Ectodermal cell (in vitro differentiated cells): ENCODE measurements at regions not wholly inside any gene's neighbourhood (a gene's known extent, or its start where the extent isn't known, plus 50 kb on each side); places are given as distances from the start of the nearest gene placed in this dataset.
"Not testable (repeated sequence)": the region's sequence is repeated elsewhere in the genome, so short reads cannot be mapped to it uniquely, and the experiment has no call there.

Experiments
- H3K27ac ChIP-seq: 2 replicates; pipeline ENCODE4 v1.7.0; 2013; ENCODE audit warnings: mild to moderate bottlenecking, low read depth, low read length; ENCODE audit not compliant: insufficient read depth, poor library complexity, severe bottlenecking
- H3K27me3 ChIP-seq: 2 replicates; pipeline ENCODE4 v1.7.0; 2013; ENCODE audit warnings: mild to moderate bottlenecking, low read length; ENCODE audit not compliant: insufficient read depth, control insufficient read depth, poor library complexity, severe bottlenecking
- H3K36me3 ChIP-seq: one replicate; pipeline ENCODE4 v1.7.0; 2013; ENCODE audit warnings: low read length; ENCODE audit not compliant: control insufficient read depth, insufficient read depth
- H3K4me1 ChIP-seq: one replicate; pipeline ENCODE4 v1.7.0; 2013; ENCODE audit warnings: low read length; ENCODE audit not compliant: control insufficient read depth, insufficient read depth
- H3K4me3 ChIP-seq: 2 replicates; pipeline ENCODE4 v1.7.0; 2013; ENCODE audit warnings: low read depth, low read length, control low read depth; ENCODE audit not compliant: insufficient read depth
- H3K9me3 ChIP-seq: 2 replicates; pipeline ENCODE4 v1.7.0; 2013; ENCODE audit warnings: mild to moderate bottlenecking, low read length, moderate library complexity; ENCODE audit not compliant: control insufficient read depth
- WGBS, 2 experiments: methylation state at CpG; one replicate each; pipeline ENCODE4 v1.1.7; 2013; ENCODE audit warnings: missing lambda C conversion rate in 2 of 2; 5-methylcytosine and 5-hydroxymethylcytosine counted together

DNA sequence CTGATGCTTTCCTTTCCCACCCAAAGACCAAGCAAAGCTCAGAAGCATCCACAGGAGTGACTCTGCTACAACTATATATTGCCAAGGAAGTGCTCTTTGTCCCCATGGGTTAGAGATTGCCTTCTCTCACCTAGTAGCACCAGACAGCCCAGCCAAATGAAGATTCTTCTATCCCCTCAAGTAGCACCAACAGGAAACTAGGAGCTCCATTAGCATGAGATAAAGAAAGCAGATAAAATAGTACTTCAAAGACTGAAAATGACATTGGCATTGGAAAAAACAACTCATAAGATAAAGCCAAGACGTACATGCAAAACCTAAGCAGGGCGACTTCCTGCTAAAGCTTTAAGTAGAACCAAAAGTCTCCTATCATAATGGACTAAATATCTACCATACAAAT is 871.5 kb downstream of the AMY1C start:
- Histone ChIP-seq H3K36me3 (no peaks in the 10 kb centered on the region), H3K4me1 (no peaks in the 10 kb centered on the region), H3K27ac (no peak overlapping the region), H3K9me3 (peaks cover 3% of the 10 kb centered on the region), H3K27me3 (no peaks in the 10 kb centered on the region), H3K4me3 (no peak overlapping the region)
- WGBS, 2 experiments: 79 to 91% methylated on average over 2 of the region's 2 CpGs

DNA sequence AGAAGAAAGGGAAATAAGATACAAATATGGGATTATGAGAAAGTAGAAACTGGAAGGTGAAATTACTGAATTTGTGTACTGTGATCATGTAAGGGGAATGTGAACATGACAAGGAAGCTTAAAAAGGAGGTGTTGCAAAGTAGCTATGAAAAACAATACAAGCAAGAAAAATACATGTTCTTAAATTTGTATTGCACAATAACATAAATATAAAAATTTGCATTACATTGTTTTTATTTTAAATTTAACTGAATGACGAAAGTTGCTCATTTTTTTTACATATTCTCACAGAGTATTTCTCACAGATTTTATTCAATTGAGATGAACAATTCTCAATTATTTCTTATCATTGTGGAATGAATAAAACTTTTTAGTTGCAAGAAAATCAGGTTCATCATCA is 874.8 kb downstream of the AMY1C start:
- H3K9me3 ChIP-seq: no peaks in the 10 kb centered on the region
- no peak overlapping the region for H3K27ac ChIP-seq
- no peak overlapping the region for H3K4me3 ChIP-seq
- no peaks in the 10 kb centered on the region for H3K4me1 ChIP-seq
- no peaks in the 10 kb centered on the region for H3K36me3 ChIP-seq
- H3K27me3 ChIP-seq: no peaks in the 10 kb centered on the region
- WGBS, 2 experiments: no CpG with 5 or more reads among the region's 1 CpG

DNA sequence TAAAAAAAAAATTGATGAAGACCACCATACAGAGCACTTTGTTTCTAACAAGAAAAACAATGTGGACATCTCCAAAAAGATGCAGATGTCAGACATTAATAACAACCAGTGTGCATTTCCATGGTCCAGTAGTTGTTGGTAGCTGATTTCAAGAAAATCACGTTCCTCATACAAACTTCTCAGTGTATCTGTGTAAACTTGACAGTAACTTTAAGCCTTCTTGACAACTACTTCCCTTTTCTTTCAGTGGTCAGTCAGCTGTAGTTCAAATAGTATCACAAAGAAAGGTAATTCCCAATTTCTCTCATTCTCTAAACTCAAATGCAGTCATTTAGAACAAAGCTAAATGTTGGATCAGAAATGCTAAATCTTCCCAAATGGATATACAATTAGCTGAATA is 879.9 kb downstream of the AMY1C start:
- no peaks in the 10 kb centered on the region for H3K4me1 ChIP-seq
- H3K27ac ChIP-seq: no peak overlapping the region
- H3K36me3 ChIP-seq: no peaks in the 10 kb centered on the region
- no peak overlapping the region for H3K4me3 ChIP-seq
- 100% methylated on average over 1 of the region's 1 CpG for WGBS, 2 experiments
- H3K27me3 ChIP-seq: no peaks in the 10 kb centered on the region
- H3K9me3 ChIP-seq: no peaks in the 10 kb centered on the region

DNA sequence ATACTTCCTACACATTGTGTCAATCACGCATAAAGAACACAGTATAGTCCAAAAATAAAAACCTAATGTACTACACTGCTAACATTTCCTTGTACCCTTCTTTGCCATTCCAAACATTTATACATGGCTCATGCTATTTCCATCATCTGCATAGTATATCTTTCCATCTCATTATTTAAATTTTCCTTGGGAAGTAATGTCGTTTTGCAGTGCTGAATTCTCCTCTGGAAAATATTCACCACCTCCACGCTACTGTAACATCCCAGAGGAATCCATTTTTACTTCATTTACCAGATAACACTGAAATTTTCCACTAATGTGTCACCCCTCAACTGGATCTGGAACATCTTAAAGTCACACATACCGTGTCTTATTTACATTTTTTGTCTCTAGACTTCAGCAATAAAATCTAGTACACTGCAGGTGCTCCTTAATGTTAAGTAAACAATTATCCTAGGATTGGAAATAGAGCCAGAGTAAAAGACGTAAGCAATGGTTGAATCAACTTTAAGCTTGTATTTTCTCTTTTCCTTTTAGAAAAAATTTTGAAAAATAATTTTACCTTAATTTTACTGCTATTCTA is 881.0 kb downstream of the AMY1C start:
- 87 to 90% methylated on average over 4 to 5 of the region's 5 CpGs for WGBS, 2 experiments
- H3K36me3 ChIP-seq: no peaks in the 10 kb centered on the region
- no peak overlapping the region for H3K27ac ChIP-seq
- no peaks in the 10 kb centered on the region for H3K9me3 ChIP-seq
- no peak overlapping the region for H3K4me3 ChIP-seq
- H3K27me3 ChIP-seq: no peaks in the 10 kb centered on the region
- no peaks in the 10 kb centered on the region for H3K4me1 ChIP-seq

DNA sequence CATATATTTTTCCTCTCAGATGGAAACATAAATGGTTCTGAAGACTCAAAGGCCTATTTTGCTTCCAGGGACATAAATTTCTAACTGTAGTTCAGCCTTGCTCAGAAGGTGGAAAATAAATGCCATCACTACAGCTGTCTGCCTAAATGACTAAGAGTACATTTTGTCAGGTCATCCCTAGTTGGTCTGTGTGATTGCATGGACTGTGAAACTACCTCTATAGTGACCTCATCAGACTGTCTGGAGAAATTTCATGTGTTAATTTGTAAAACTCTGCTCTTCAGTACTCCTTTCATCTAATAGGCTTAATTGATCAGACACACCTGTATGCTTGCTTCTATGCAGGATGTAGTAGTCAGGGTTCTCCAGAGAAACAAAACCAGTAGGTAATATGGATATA is 886.9 kb downstream of the AMY1C start:
- Histone ChIP-seq H3K36me3 (no peaks in the 10 kb centered on the region), H3K4me3 (no peak overlapping the region), H3K4me1 (no peaks in the 10 kb centered on the region), H3K9me3 (no peaks in the 10 kb centered on the region), H3K27me3 (no peaks in the 10 kb centered on the region), H3K27ac (no peak overlapping the region)

DNA sequence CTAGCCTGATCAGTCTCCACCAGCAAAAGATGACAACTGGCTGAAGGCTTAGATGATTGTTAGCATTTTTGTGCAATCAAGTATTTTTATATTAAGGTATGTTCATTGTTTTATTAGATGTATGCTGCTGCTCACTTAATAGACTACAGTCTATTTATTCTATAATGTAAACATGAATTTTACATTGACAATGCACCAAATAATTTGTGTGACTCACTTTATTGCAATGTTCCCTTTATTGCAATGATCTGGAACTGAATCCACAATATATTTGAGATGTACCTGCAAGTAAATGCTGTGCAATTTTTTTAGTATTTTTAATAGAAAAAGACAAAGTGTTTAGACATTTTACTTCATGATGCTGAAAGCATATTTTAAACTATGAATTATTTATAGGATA is 896.5 kb downstream of the AMY1C start:
- H3K27ac ChIP-seq: no peak overlapping the region
- peaks cover 4% of the 10 kb centered on the region for H3K4me1 ChIP-seq
- H3K4me3 ChIP-seq: no peak overlapping the region
- H3K9me3 ChIP-seq: no peaks in the 10 kb centered on the region
- H3K36me3 ChIP-seq: no peaks in the 10 kb centered on the region
- H3K27me3 ChIP-seq: no peaks in the 10 kb centered on the region

DNA sequence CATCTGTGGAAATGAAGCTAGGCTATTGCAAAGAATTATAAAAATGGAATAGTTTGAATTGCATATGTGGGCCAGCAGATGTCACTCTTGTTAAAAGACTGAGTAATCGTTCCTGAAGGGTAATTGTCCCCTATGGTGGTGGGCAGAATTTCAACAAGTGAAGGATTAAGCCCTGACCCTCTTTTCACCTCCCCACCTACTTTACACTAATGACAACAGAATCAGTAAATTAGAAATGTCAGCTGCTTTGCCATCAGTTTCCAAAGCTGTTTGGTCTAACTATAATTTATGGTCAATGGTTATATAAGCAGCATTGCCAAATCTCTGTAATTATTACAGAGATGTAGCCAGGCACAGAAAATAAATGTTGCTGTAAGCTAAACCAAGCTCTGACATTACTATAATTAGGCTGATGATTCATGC is 898.6 kb downstream of the AMY1C start:
- 18 to 35% methylated on average over 1 of the region's 1 CpG for WGBS, 2 experiments
- no peak overlapping the region for H3K4me3 ChIP-seq
- no peaks in the 10 kb centered on the region for H3K9me3 ChIP-seq
- peaks cover 4% of the 10 kb centered on the region for H3K4me1 ChIP-seq
- H3K27ac ChIP-seq: no peak overlapping the region
- H3K27me3 ChIP-seq: no peaks in the 10 kb centered on the region
- H3K36me3 ChIP-seq: no peaks in the 10 kb centered on the region

DNA sequence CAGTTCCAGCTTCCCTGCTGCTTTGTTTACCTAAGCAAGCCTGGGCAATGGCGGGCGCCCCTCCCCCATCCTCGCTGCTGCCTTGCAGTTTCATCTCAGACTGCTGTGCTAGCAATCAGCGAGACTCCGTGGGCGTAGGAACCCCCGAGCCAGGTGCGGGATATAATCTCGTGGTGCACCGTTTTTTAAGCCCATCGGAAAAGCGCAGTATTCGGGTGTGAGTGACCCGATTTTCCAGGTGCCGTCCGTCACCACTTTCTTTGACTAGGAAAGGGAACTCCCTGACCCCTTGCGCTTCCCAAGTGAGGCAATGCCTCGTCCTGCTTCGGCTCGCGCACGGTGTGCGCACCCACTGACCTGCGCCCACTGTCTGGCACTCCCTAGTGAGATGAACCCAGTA is 914.7 kb downstream of the AMY1C start:
- not testable (repeated sequence) for H3K27me3 ChIP-seq, H3K4me1 ChIP-seq, H3K4me3 ChIP-seq, H3K36me3 ChIP-seq, H3K9me3 ChIP-seq, H3K27ac ChIP-seq
- 76 to 83% methylated on average over 24 of the region's 24 CpGs for WGBS, 2 experiments

DNA sequence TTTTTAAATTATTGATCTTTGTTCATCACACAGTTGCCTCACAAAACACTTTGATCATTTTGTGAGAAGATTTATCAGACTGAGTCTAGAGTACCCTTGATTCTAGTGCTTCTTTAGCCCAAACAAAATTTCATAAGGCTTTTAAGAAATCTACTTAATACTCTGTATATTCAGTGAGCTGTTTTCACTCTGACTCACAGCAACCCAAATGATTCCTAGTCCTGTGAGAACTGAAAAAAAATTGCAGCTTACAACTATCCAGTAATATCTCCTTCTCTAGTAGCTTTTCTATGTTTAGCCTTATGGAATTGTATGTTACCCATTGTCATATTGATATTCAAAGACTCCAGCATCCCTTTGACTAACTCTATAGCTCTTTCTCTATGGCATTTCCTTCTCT is 915.6 kb downstream of the AMY1C start:
- Histone ChIP-seq H3K27ac (no peak overlapping the region), H3K36me3 (no peaks in the 10 kb centered on the region), H3K9me3 (no peaks in the 10 kb centered on the region), H3K4me1 (no peaks in the 10 kb centered on the region), H3K27me3 (no peaks in the 10 kb centered on the region), H3K4me3 (no peak overlapping the region)

DNA sequence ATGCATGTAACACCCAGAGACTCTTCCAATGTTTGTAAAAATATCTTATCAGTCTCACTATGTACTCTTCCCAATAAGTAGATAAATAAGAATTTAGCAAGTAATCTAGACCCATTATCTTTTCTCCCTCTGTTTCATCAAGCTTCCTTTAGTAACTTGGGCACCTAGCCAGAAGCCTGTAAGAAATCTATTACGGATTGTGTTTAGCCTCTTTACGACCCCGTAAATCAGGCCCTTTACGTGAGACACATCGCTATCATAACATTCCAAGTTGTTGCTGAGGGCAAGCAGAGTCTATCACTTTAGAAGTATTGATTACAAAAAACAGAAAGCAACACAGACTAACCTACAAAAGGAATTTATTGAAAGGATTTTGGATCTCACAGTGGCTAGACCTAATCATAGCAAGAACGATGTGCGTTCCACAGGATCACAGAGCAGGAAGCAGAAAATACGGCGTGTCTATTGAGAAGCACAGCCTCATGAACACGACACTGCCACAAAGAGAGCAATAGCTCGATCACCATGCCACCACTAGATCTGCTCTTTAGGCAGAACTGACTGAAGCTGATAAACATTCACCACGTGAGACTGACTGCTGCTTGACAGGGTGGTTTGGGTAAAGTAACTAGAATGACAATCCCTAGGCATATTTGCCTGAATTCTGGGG is 922.1 kb downstream of the AMY1C start:
- WGBS, 2 experiments: 82 to 85% methylated on average over 12 of the region's 12 CpGs
- H3K27ac ChIP-seq: no peak overlapping the region
- no peaks in the 10 kb centered on the region for H3K27me3 ChIP-seq
- no peak overlapping the region for H3K4me3 ChIP-seq
- H3K9me3 ChIP-seq: no peaks in the 10 kb centered on the region
- H3K4me1 ChIP-seq: no peaks in the 10 kb centered on the region
- no peaks in the 10 kb centered on the region for H3K36me3 ChIP-seq

DNA sequence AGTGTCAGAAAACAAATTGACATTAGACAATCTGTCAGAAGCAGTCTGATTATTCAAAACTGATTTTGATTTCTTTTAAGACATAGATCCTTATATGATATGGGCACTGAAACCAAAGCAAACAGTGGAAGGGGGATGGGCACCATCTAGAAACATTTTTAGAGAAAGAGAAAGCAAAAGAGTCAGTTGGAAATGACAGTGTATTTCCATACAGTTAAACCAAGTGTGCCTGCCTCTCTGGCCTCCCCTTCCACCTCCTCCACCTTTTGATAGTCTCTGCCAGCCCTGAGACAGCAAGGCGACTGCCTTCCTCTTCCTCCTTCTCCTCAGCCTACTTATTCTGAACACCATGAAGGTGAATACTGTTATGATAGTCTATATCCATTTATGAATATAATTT is 949.7 kb downstream of the AMY1C start:
- Histone ChIP-seq H3K36me3 (no peaks in the 10 kb centered on the region), H3K27me3 (no peaks in the 10 kb centered on the region), H3K9me3 (no peaks in the 10 kb centered on the region), H3K4me3 (no peak overlapping the region), H3K4me1 (no peaks in the 10 kb centered on the region), H3K27ac (no peak overlapping the region)
- 78% methylated on average over 1 of the region's 1 CpG; no CpG with 5 or more reads in 1 of the 2 experiments for WGBS, 2 experiments
